T-helper 2 cell treated with Interferon-gamma antibody and Interleukin-4, amounts not matched to agents 100 ng/mL and 5 ng/mL, for 36 hours (primary cell): ENCODE measurements at regions not wholly inside any gene's neighbourhood (a gene's known extent, or its start where the extent isn't known, plus 50 kb on each side); places are given as distances from the start of the nearest gene placed in this dataset.

Experiments used
- intact Hi-C: fragments of 100-400 bp; cut with micrococcal nuclease; formaldehyde crosslinking; loops from one replicate; pipeline ENCODE4 v1.15.1; 2023

- intact Hi-C loops = no loop called here
These were observed 465.8 kb downstream of the SHQ1 start for GRCh38 chr3:72382460-72382859.

- intact Hi-C loops = no loop called here
These were observed 466.7 kb downstream of the SHQ1 start for GRCh38 chr3:72381584-72381983.

GRCh38 chr3:72380711-72381493 lies 467.3 kb downstream of the SHQ1 start:
- intact Hi-C loops = no loop called here

GRCh38 chr3:72380193-72380592 lies 468.1 kb downstream of the SHQ1 start:
- intact Hi-C loops = no loop called here

GRCh38 chr3:72379500-72380187 lies 468.6 kb downstream of the SHQ1 start:
- intact Hi-C loops = loop anchor here (5.0 kb wide), 1 partner anchor 48 kb away; no protein-coding TSS in a partner anchor

GRCh38 chr3:72378287-72378686 lies 470.0 kb downstream of the SHQ1 start:
- intact Hi-C loops = loop anchor here (5.0 kb wide), 1 partner anchor 49 kb away; no protein-coding TSS in a partner anchor

GRCh38 chr3:72376956-72377710 lies 471.1 kb downstream of the SHQ1 start:
- intact Hi-C loops = loop anchor here (5.0 kb wide), 1 partner anchor 50 kb away; no protein-coding TSS in a partner anchor

- intact Hi-C loops = loop anchor here (1.0 to 5.0 kb wide), 3 partner anchors 29 to 69 kb away; no protein-coding TSS in a partner anchor
These were observed 472.8 kb downstream of the SHQ1 start for GRCh38 chr3:72375237-72376076.

GRCh38 chr3:72373139-72373538 lies 475.1 kb downstream of the SHQ1 start:
- intact Hi-C loops = no loop called here

GRCh38 chr3:72372161-72372560 lies 476.1 kb downstream of the SHQ1 start:
- intact Hi-C loops = no loop called here

- intact Hi-C loops = no loop called here
These were observed 476.8 kb downstream of the SHQ1 start for GRCh38 chr3:72371431-72371830.

GRCh38 chr3:72370947-72371346 lies 477.3 kb downstream of the SHQ1 start:
- intact Hi-C loops = no loop called here

- intact Hi-C loops = no loop called here
These were observed 478.6 kb downstream of the SHQ1 start for GRCh38 chr3:72369681-72370080.

- intact Hi-C loops = no loop called here
These were observed 479.8 kb downstream of the SHQ1 start for GRCh38 chr3:72368331-72368975.

GRCh38 chr3:72361990-72362389 lies 486.3 kb downstream of the SHQ1 start:
- intact Hi-C loops = no loop called here

GRCh38 chr3:72359743-72360142 lies 488.5 kb downstream of the SHQ1 start:
- intact Hi-C loops = no loop called here

- intact Hi-C loops = no loop called here
These were observed 493.1 kb downstream of the SHQ1 start for GRCh38 chr3:72355168-72355567.

GRCh38 chr3:72354486-72354885 lies 493.8 kb downstream of the SHQ1 start:
- intact Hi-C loops = no loop called here

- intact Hi-C loops = no loop called here
These were observed 494.8 kb downstream of the SHQ1 start for GRCh38 chr3:72353236-72354128.
